Activated T-helper 1 cell treated with anti-CD3 and anti-CD28 coated beads, Interleukin-12 subunit alpha, Interleukin-12 subunit beta, Interleukin-2, Interleukin-4 antibody, amounts not matched to agents 30 ng/mL and 10 ng/mL and 1 ng/mL, durations not matched to agents 14 hours and 24 hours and 36 hours (primary cell): ENCODE measurements at regions not wholly inside any gene's neighbourhood (a gene's known extent, or its start where the extent isn't known, plus 50 kb on each side); places are given as distances from the start of the nearest gene placed in this dataset.

Source experiments
- DNase-seq: peaks from one replicate; pipeline ENCODE4 v3.0.0; 2021; ENCODE audit warnings: low spot score
- H3K27ac Mint-ChIP-seq: one replicate; pipeline ENCODE4 v1.8.0; 2021; ENCODE audit warnings: mild to moderate bottlenecking, mixed read lengths
- H3K27me3 Mint-ChIP-seq: one replicate; pipeline ENCODE4 v1.8.0; 2022; ENCODE audit warnings: mild to moderate bottlenecking, moderate library complexity, mixed read lengths; ENCODE audit not compliant: insufficient read depth
- H3K36me3 Mint-ChIP-seq: one replicate; pipeline ENCODE4 v1.8.0; 2021; ENCODE audit warnings: low read depth, mixed read lengths
- H3K4me1 Mint-ChIP-seq: one replicate; pipeline ENCODE4 v1.8.0; 2021; ENCODE audit warnings: low read depth, mixed read lengths
- H3K4me3 Mint-ChIP-seq: one replicate; pipeline ENCODE4 v1.8.0; 2021; ENCODE audit warnings: mild to moderate bottlenecking, moderate library complexity, mixed read lengths
- H3K9me3 Mint-ChIP-seq: one replicate; pipeline ENCODE4 v1.8.0; 2021; ENCODE audit warnings: mixed read lengths
- intact Hi-C: fragments of 100-400 bp; cut with micrococcal nuclease; formaldehyde crosslinking; loops from one replicate; pipeline ENCODE4 v1.15.1; 2024

GRCh38 chr19:31717269-31717923 lies 368.2 kb upstream of the TSHZ3 start:
- H3K27me3 Mint-ChIP-seq, result no peaks in the 10 kb centered on the region
- no peaks in the 10 kb centered on the region for H3K36me3 Mint-ChIP-seq
- no peak overlapping the region for H3K4me3 Mint-ChIP-seq
- H3K9me3 Mint-ChIP-seq, result peaks cover 6% of the 10 kb centered on the region
- H3K4me1 Mint-ChIP-seq, result no peaks in the 10 kb centered on the region
- no peak for DNase-seq
- H3K27ac Mint-ChIP-seq, result no peak overlapping the region
- intact Hi-C loops, result no loop called here

- H3K9me3 Mint-ChIP-seq, result peaks cover under 1% of the 10 kb centered on the region
- H3K4me3 Mint-ChIP-seq, result no peak overlapping the region
- H3K27ac Mint-ChIP-seq, result no peak overlapping the region
- H3K36me3 Mint-ChIP-seq, result no peaks in the 10 kb centered on the region
- no peaks in the 10 kb centered on the region for H3K4me1 Mint-ChIP-seq
- H3K27me3 Mint-ChIP-seq, result no peaks in the 10 kb centered on the region
- DNase-seq, result no peak
- intact Hi-C loops, result no loop called here
These were observed 368.8 kb upstream of the TSHZ3 start for GRCh38 chr19:31718032-31718431.

GRCh38 chr19:31718898-31719297 lies 369.7 kb upstream of the TSHZ3 start:
- Mint-ChIP-seq H3K4me3 (no peak overlapping the region), H3K27me3 (no peaks in the 10 kb centered on the region), H3K36me3 (no peaks in the 10 kb centered on the region), H3K27ac (no peak overlapping the region), H3K4me1 (no peaks in the 10 kb centered on the region), H3K9me3 (no peaks in the 10 kb centered on the region)
- intact Hi-C loops, result no loop called here
- no peak for DNase-seq

- no peak for DNase-seq
- Mint-ChIP-seq H3K9me3 (no peaks in the 10 kb centered on the region), H3K4me1 (no peaks in the 10 kb centered on the region), H3K36me3 (no peaks in the 10 kb centered on the region), H3K4me3 (no peak overlapping the region), H3K27ac (no peak overlapping the region), H3K27me3 (no peaks in the 10 kb centered on the region)
- intact Hi-C loops, result no loop called here
These were observed 373.9 kb upstream of the TSHZ3 start for GRCh38 chr19:31723101-31723500.

GRCh38 chr19:31725051-31725450 lies 375.8 kb upstream of the TSHZ3 start:
- Mint-ChIP-seq H3K4me1 (no peaks in the 10 kb centered on the region), H3K36me3 (no peaks in the 10 kb centered on the region), H3K27me3 (no peaks in the 10 kb centered on the region)

GRCh38 chr19:31727536-31727935 lies 378.3 kb upstream of the TSHZ3 start:
- Mint-ChIP-seq H3K9me3 (peaks cover 5% of the 10 kb centered on the region), H3K4me3 (no peak overlapping the region), H3K27me3 (no peaks in the 10 kb centered on the region), H3K36me3 (no peaks in the 10 kb centered on the region), H3K27ac (no peak overlapping the region), H3K4me1 (no peaks in the 10 kb centered on the region)
- intact Hi-C loops, result no loop called here
- no peak for DNase-seq

More at GRCh38 chr19:31725051-31725450, 375.8 kb upstream of the TSHZ3 start:
- no peak for DNase-seq
- Mint-ChIP-seq H3K27ac (no peak overlapping the region), H3K9me3 (peaks cover 5% of the 10 kb centered on the region), H3K4me3 (no peak overlapping the region)
- intact Hi-C loops, result no loop called here

GRCh38 chr19:31730270-31730669 lies 381.0 kb upstream of the TSHZ3 start:
- no peaks in the 10 kb centered on the region for H3K27me3 Mint-ChIP-seq
- no peaks in the 10 kb centered on the region for H3K36me3 Mint-ChIP-seq
- H3K27ac Mint-ChIP-seq, result no peak overlapping the region
- peaks cover 5% of the 10 kb centered on the region for H3K9me3 Mint-ChIP-seq
- no peaks in the 10 kb centered on the region for H3K4me1 Mint-ChIP-seq
- no peak for DNase-seq
- H3K4me3 Mint-ChIP-seq, result no peak overlapping the region
- intact Hi-C loops, result no loop called here

- no peak overlapping the region for H3K4me3 Mint-ChIP-seq
- H3K27me3 Mint-ChIP-seq, result no peaks in the 10 kb centered on the region
- H3K4me1 Mint-ChIP-seq, result no peaks in the 10 kb centered on the region
- H3K9me3 Mint-ChIP-seq, result peaks cover 4% of the 10 kb centered on the region
- no peak overlapping the region for H3K27ac Mint-ChIP-seq
- DNase-seq, result no peak
- H3K36me3 Mint-ChIP-seq, result no peaks in the 10 kb centered on the region
- intact Hi-C loops, result no loop called here
These were observed 384.4 kb upstream of the TSHZ3 start for GRCh38 chr19:31733591-31733990.

- peaks cover 4% of the 10 kb centered on the region for H3K9me3 Mint-ChIP-seq
- no peak for DNase-seq
- intact Hi-C loops, result no loop called here
- H3K36me3 Mint-ChIP-seq, result no peaks in the 10 kb centered on the region
- H3K4me1 Mint-ChIP-seq, result no peaks in the 10 kb centered on the region
- no peak overlapping the region for H3K4me3 Mint-ChIP-seq
- H3K27ac Mint-ChIP-seq, result no peak overlapping the region
- no peaks in the 10 kb centered on the region for H3K27me3 Mint-ChIP-seq
These were observed 393.0 kb upstream of the TSHZ3 start for GRCh38 chr19:31742249-31742648.

GRCh38 chr19:31745731-31746130 lies 396.5 kb upstream of the TSHZ3 start:
- Mint-ChIP-seq H3K4me3 (no peak overlapping the region), H3K27me3 (no peaks in the 10 kb centered on the region), H3K36me3 (no peaks in the 10 kb centered on the region), H3K4me1 (no peaks in the 10 kb centered on the region), H3K9me3 (no peaks in the 10 kb centered on the region), H3K27ac (no peak overlapping the region)
- intact Hi-C loops, result no loop called here
- DNase-seq, result no peak

GRCh38 chr19:31749231-31749630 lies 400.0 kb upstream of the TSHZ3 start:
- H3K4me1 Mint-ChIP-seq, result no peaks in the 10 kb centered on the region
- intact Hi-C loops, result no loop called here
- no peak overlapping the region for H3K4me3 Mint-ChIP-seq
- no peak overlapping the region for H3K27ac Mint-ChIP-seq
- H3K9me3 Mint-ChIP-seq, result no peaks in the 10 kb centered on the region
- H3K36me3 Mint-ChIP-seq, result no peaks in the 10 kb centered on the region
- H3K27me3 Mint-ChIP-seq, result no peaks in the 10 kb centered on the region
- no peak for DNase-seq

- Mint-ChIP-seq H3K36me3 (no peaks in the 10 kb centered on the region), H3K4me1 (no peaks in the 10 kb centered on the region), H3K27ac (no peak overlapping the region), H3K27me3 (no peaks in the 10 kb centered on the region), H3K9me3 (no peaks in the 10 kb centered on the region), H3K4me3 (no peak overlapping the region)
- no peak for DNase-seq
- intact Hi-C loops, result no loop called here
These were observed 410.1 kb upstream of the TSHZ3 start for GRCh38 chr19:31759359-31759758.

- no peaks in the 10 kb centered on the region for H3K27me3 Mint-ChIP-seq
These were observed 412.2 kb upstream of the TSHZ3 start for GRCh38 chr19:31761281-31761913.

GRCh38 chr19:31770223-31770622 lies 421.0 kb upstream of the TSHZ3 start:
- H3K9me3 Mint-ChIP-seq, result peaks cover 3% of the 10 kb centered on the region
- no peaks in the 10 kb centered on the region for H3K36me3 Mint-ChIP-seq
- no peak overlapping the region for H3K4me3 Mint-ChIP-seq
- no peaks in the 10 kb centered on the region for H3K27me3 Mint-ChIP-seq
- no peak for DNase-seq
- intact Hi-C loops, result no loop called here
- no peak overlapping the region for H3K27ac Mint-ChIP-seq
- no peaks in the 10 kb centered on the region for H3K4me1 Mint-ChIP-seq

More at GRCh38 chr19:31761281-31761913, 412.2 kb upstream of the TSHZ3 start:
- intact Hi-C loops, result no loop called here
- Mint-ChIP-seq H3K9me3 (no peaks in the 10 kb centered on the region), H3K36me3 (no peaks in the 10 kb centered on the region), H3K4me3 (no peak overlapping the region), H3K4me1 (no peaks in the 10 kb centered on the region), H3K27ac (no peak overlapping the region)
- DNase-seq, result no peak
